ENCODE measurements at regions not wholly inside any gene's neighbourhood (a gene's known extent, or its start where the extent isn't known, plus 50 kb on each side); places are given as distances from the start of the nearest gene placed in this dataset.

GRCh38 chr3:70120357-70120966, 120.9 kb downstream of the SAMMSON start:
- peak; percentile 23 for DNase-seq (ENCODE audit: low read depth)

GRCh38 chr3:70127192-70127591, 127.7 kb downstream of the SAMMSON start:
- no peak for DNase-seq (ENCODE audit: low read depth)

GRCh38 chr3:70137366-70137765, 137.8 kb downstream of the SAMMSON start:
- no peak for DNase-seq (ENCODE audit: low read depth)

GRCh38 chr3:70138606-70139005, 139.1 kb downstream of the SAMMSON start:
- no peak for DNase-seq (ENCODE audit: low read depth)

Data from non-pigmented ciliary epithelial cell (primary cell).